CD4-positive, alpha-beta T cell (primary cell): ENCODE measurements at regions not wholly inside any gene's neighbourhood (a gene's known extent, or its start where the extent isn't known, plus 50 kb on each side); places are given as distances from the start of the nearest gene placed in this dataset.

Experiments used
- ATAC-seq: fragments of 200-7000 bp; cut with Tn5 transposase; one replicate; pipeline ENCODE4 v1.10.0; 2022; ENCODE audit warnings: mild to moderate bottlenecking; ENCODE audit not compliant: poor library complexity
- CTCF ChIA-PET: fragments of 350-600 bp; sonication (Branson Sonifier 250); formaldehyde crosslinking; loops from one replicate; lab custom pipeline; 2021; ENCODE audit warnings: antibody characterized with exemption, inconsistent platforms; lab: Charles Lee
- POLR2A ChIA-PET: fragments of 350-600 bp; sonication (Branson Sonifier 250); formaldehyde crosslinking; loops from one replicate; lab custom pipeline; 2021; ENCODE audit warnings: antibody characterized with exemption, inconsistent platforms; lab: Charles Lee
- DNase-seq, 14 experiments: peaks; one replicate each; pipeline ENCODE4 v3.0.0-alpha.2; 2013 to 2020; ENCODE audit warnings: mixed read lengths in 2 of 14
- H3K27ac ChIP-seq, 2 donors: one replicate each; pipeline versions ENCODE4 v1.5.1 to v1.7.0; 2013; ENCODE audit warnings: low read length in 2 of 2, low read depth in 1 of 2, mild to moderate bottlenecking in 1 of 2
- H3K27me3 ChIP-seq, 2 experiments: 1 replicate in 1 of 2; 2 replicates in 1 of 2; pipeline versions ENCODE4 v1.6.1 to v1.7.0; 2013; ENCODE audit warnings: low read length in 2 of 2, control low read depth in 1 of 2, mild to moderate bottlenecking in 1 of 2, moderate library complexity in 1 of 2; ENCODE audit not compliant: insufficient read depth in 2 of 2, control insufficient read depth in 1 of 2
- H3K36me3 ChIP-seq: one replicate; pipeline ENCODE4 v1.6.1; 2013; ENCODE audit warnings: low read length, control low read depth; ENCODE audit not compliant: insufficient read depth
- H3K4me1 ChIP-seq: one replicate; pipeline ENCODE4 v1.6.1; 2013; ENCODE audit warnings: low read length, control low read depth; ENCODE audit not compliant: insufficient read depth
- H3K4me3 ChIP-seq: one replicate; pipeline ENCODE4 v1.5.1; 2013; ENCODE audit warnings: mild to moderate bottlenecking, low read length, moderate library complexity
- H3K9me3 ChIP-seq, 2 experiments: 1 replicate in 1 of 2; 2 replicates in 1 of 2; pipeline versions ENCODE4 v1.6.1 to v1.7.0; 2013; ENCODE audit warnings: low read length in 2 of 2, mild to moderate bottlenecking in 2 of 2, control low read depth in 1 of 2, moderate library complexity in 1 of 2; ENCODE audit not compliant: control insufficient read depth in 1 of 2, insufficient read depth in 1 of 2
- H3K27ac Mint-ChIP-seq: one replicate; pipeline ENCODE4 v1.8.0; 2020; ENCODE audit warnings: mixed read lengths
- H3K27me3 Mint-ChIP-seq: one replicate; pipeline ENCODE4 v1.8.0; 2021; ENCODE audit warnings: mixed read lengths
- H3K36me3 Mint-ChIP-seq: one replicate; pipeline ENCODE4 v1.8.0; 2021; ENCODE audit warnings: low read depth, mixed read lengths
- H3K4me1 Mint-ChIP-seq: one replicate; pipeline ENCODE4 v1.8.0; 2021; ENCODE audit warnings: low read depth, mixed read lengths
- H3K4me3 Mint-ChIP-seq: one replicate; pipeline ENCODE4 v1.8.0; 2020; ENCODE audit warnings: mild to moderate bottlenecking, mixed read lengths
- H3K9me3 Mint-ChIP-seq: one replicate; pipeline ENCODE4 v1.8.0; 2020; ENCODE audit warnings: mixed read lengths
- intact Hi-C, 2 experiments: fragments of 100-400 bp; cut with DNase I in 1 of 2; cut with micrococcal nuclease in 1 of 2; formaldehyde crosslinking; loops; one replicate each; pipeline versions ENCODE4 v1.15.1 to v1.9.0; 2023 to 2025; cut with DNase I, micrococcal nuclease
- TF ChIP-seq, protein P1 (sequence below): fragments of 200-600 bp; IDR thresholded peaks from one replicate; pipeline ENCODE4 v1.8.0; 2022; ENCODE audit warnings: antibody characterized with exemption, mild to moderate bottlenecking

DNA sequence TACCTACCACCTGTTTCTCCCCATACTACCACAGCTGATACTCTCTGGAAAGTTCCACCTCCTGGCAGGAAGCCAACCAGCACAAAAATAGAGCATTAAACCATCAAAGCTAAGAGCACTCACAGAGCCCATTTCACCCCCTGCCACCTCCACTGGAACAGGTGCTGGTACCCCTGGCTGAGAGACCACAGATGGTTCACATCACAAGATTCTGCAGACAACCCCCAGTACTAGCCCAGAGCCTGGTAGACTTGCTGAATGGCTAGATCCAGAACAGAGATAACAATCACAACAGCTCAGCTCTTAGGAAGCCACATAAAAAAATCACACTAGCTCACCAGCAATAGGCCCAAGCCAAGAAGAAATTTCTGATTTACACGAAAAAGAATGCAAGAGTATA, 855.2 kb downstream of the FSCB start:
- ATAC-seq (no peak), DNase-seq (no peak)
- intact Hi-C loops, result no loop called here
- Histone ChIP-seq H3K27me3 (no peaks in the 10 kb centered on the region), H3K4me1 (no peaks in the 10 kb centered on the region), H3K27ac (no peak overlapping the region), H3K9me3 (peaks cover 7 to 14% of the 10 kb centered on the region in 2 experiments), H3K4me3 (no peak overlapping the region), H3K36me3 (no peaks in the 10 kb centered on the region)
- Mint-ChIP-seq H3K4me1 (no peaks in the 10 kb centered on the region), H3K36me3 (no peaks in the 10 kb centered on the region), H3K27me3 (no peaks in the 10 kb centered on the region), H3K9me3 (peaks cover 25% of the 10 kb centered on the region), H3K27ac (no peak overlapping the region), H3K4me3 (no peak overlapping the region)
- ChIA-PET POLR2A (no interaction called here), CTCF (no interaction called here)
- TF ChIP-seq, protein P1, sequence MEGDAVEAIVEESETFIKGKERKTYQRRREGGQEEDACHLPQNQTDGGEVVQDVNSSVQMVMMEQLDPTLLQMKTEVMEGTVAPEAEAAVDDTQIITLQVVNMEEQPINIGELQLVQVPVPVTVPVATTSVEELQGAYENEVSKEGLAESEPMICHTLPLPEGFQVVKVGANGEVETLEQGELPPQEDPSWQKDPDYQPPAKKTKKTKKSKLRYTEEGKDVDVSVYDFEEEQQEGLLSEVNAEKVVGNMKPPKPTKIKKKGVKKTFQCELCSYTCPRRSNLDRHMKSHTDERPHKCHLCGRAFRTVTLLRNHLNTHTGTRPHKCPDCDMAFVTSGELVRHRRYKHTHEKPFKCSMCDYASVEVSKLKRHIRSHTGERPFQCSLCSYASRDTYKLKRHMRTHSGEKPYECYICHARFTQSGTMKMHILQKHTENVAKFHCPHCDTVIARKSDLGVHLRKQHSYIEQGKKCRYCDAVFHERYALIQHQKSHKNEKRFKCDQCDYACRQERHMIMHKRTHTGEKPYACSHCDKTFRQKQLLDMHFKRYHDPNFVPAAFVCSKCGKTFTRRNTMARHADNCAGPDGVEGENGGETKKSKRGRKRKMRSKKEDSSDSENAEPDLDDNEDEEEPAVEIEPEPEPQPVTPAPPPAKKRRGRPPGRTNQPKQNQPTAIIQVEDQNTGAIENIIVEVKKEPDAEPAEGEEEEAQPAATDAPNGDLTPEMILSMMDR, result no peak

DNA sequence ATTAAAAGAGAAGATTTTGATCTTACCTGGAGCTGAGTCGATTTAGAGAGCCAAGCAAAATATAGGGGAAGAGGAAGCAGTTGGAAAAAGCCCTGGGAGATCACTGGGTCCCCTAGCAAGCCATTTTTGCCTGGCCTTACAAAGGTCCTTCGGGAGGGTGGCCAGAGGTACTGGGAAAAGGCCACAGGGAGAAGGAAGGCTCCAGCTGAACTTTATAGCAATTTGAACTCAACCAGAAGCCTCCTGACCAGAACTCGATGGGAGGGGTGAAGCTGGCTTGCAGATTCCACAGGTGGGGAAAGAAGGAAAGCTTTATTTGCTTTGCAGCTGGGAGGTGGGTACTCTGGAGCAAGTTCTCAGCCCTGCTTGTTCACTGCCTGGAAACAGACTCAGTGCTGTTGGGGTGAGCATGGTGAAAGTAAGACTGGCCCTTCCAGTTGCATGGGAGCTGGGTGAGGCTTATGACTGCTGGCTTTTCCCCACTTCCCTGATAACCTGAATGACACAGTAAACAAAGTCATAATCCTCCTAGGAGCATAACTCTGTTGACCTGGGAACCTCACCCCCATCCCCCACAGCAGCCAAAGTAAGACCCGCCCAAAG, 855.8 kb downstream of the FSCB start:
- H3K27me3 Mint-ChIP-seq, result no peaks in the 10 kb centered on the region
- intact Hi-C loops, result no loop called here
- no peak for ATAC-seq
- Histone ChIP-seq H3K36me3 (no peaks in the 10 kb centered on the region), H3K4me1 (no peaks in the 10 kb centered on the region), H3K4me3 (no peak overlapping the region), H3K9me3 (peaks cover 4 to 14% of the 10 kb centered on the region in 2 experiments), H3K27ac (no peak overlapping the region), H3K27me3 (no peaks in the 10 kb centered on the region)
- no peak overlapping the region for H3K4me3 Mint-ChIP-seq
- DNase-seq, result no peak
- POLR2A ChIA-PET, result no interaction called here
- H3K4me1 Mint-ChIP-seq, result no peaks in the 10 kb centered on the region
- peaks cover 24% of the 10 kb centered on the region for H3K9me3 Mint-ChIP-seq
- no peak overlapping the region for H3K27ac Mint-ChIP-seq
- CTCF ChIA-PET, result no interaction called here
- H3K36me3 Mint-ChIP-seq, result no peaks in the 10 kb centered on the region
- TF ChIP-seq, protein P1, result no peak

GRCh38 chr14:43649508-43649907, 857.6 kb downstream of the FSCB start:
- Mint-ChIP-seq H3K4me3 (no peak overlapping the region), H3K4me1 (no peaks in the 10 kb centered on the region), H3K27ac (no peak overlapping the region), H3K9me3 (peaks cover 19% of the 10 kb centered on the region), H3K27me3 (no peaks in the 10 kb centered on the region), H3K36me3 (no peaks in the 10 kb centered on the region)
- H3K4me3 ChIP-seq, result no peak overlapping the region
- POLR2A ChIA-PET, result no interaction called here
- CTCF ChIA-PET, result no interaction called here
- DNase-seq, result no peak
- H3K27ac ChIP-seq, result no peak overlapping the region
- TF ChIP-seq, protein P1, result no peak
- H3K4me1 ChIP-seq, result no peaks in the 10 kb centered on the region
- intact Hi-C loops, result no loop called here
- H3K36me3 ChIP-seq, result no peaks in the 10 kb centered on the region
- H3K27me3 ChIP-seq, result no peaks in the 10 kb centered on the region
- ATAC-seq, result no peak
- H3K9me3 ChIP-seq, result peaks cover 4 to 14% of the 10 kb centered on the region in 2 experiments
